PC-9 (cell line): ENCODE measurements at regions not wholly inside any gene's neighbourhood (a gene's known extent, or its start where the extent isn't known, plus 50 kb on each side); places are given as distances from the start of the nearest gene placed in this dataset.

Source experiments
- BruUV-seq: library from RNA; stranded (reverse); fragments of 400-500 nt; replicated peaks from 2 replicates; lab custom pipeline; 2021; lab: Mats Ljungman, UMichigan
- CTCF ChIA-PET: fragments of 300-600 bp; sonication (Branson Sonifier 250); formaldehyde crosslinking; loops from one replicate; lab custom pipeline; 2022; ENCODE audit warnings: antibody characterized with exemption; lab: Charles Lee
- POLR2A ChIA-PET: fragments of 300-600 bp; sonication (Branson Sonifier 250); formaldehyde crosslinking; loops from one replicate; lab custom pipeline; 2022; ENCODE audit warnings: antibody characterized with exemption; ENCODE audit not compliant: unreplicated experiment; lab: Charles Lee
- DNase-seq, 2 experiments: peaks; one replicate each; pipeline versions ENCODE4 v3.0.0 to v3.0.0-alpha.2; 2015 to 2022; ENCODE audit warnings: mixed read lengths in 1 of 2
- H2AFZ ChIP-seq: fragments of 200-600 bp; sonication (generic); 2 replicates; pipeline ENCODE4 v1.8.1; 2017; ENCODE audit warnings: antibody characterized with exemption
- H3F3A ChIP-seq: fragments of 200-600 bp; sonication (generic); 2 replicates; pipeline ENCODE4 v1.8.1; 2017; ENCODE audit warnings: antibody characterized with exemption, mild to moderate bottlenecking, low read depth; ENCODE audit not compliant: insufficient read depth
- H3K27ac ChIP-seq: fragments of 200-600 bp; sonication (generic); 2 replicates; pipeline ENCODE4 v1.6.1; 2016; ENCODE audit warnings: mixed run types
- H3K27me3 ChIP-seq: fragments of 200-600 bp; sonication (generic); 2 replicates; pipeline ENCODE4 v1.6.1; 2016; ENCODE audit warnings: low read depth, mixed run types; ENCODE audit not compliant: insufficient read depth
- H3K36me3 ChIP-seq: fragments of 200-600 bp; sonication (generic); 2 replicates; pipeline ENCODE4 v1.6.1; 2016; ENCODE audit warnings: low read depth, mixed run types
- H3K4me1 ChIP-seq: fragments of 200-600 bp; sonication (generic); replicated peaks from 2 replicates; pipeline ENCODE4 v1.6.1; 2016; ENCODE audit warnings: mixed run types; ENCODE audit not compliant: insufficient read depth
- H3K4me2 ChIP-seq: fragments of 200-600 bp; sonication (generic); 2 replicates; pipeline ENCODE4 v1.6.1; 2017; ENCODE audit warnings: mixed run types
- H3K4me3 ChIP-seq: fragments of 200-600 bp; sonication (generic); 2 replicates; pipeline ENCODE4 v1.6.1; 2016; ENCODE audit warnings: mixed run types
- H3K79me2 ChIP-seq: fragments of 200-600 bp; sonication (generic); 2 replicates; pipeline ENCODE4 v1.6.1; 2017; ENCODE audit warnings: low read depth, mixed run types
- H3K9me2 ChIP-seq: fragments of 200-600 bp; sonication (generic); 2 replicates; pipeline ENCODE4 v1.8.1; 2017; ENCODE audit warnings: mild to moderate bottlenecking; ENCODE audit not compliant: insufficient read depth
- H3K9me3 ChIP-seq: fragments of 200-600 bp; sonication (generic); 2 replicates; pipeline ENCODE4 v1.8.1; 2016; ENCODE audit warnings: low read depth; ENCODE audit not compliant: insufficient read depth
- H4K20me1 ChIP-seq: fragments of 200-600 bp; sonication (generic); 2 replicates; pipeline ENCODE4 v1.8.1; 2017; ENCODE audit not compliant: insufficient read depth
- CTCF ChIP-seq: fragments of 200-600 bp; sonication (generic); conservative IDR thresholded peaks from 2 replicates; pipeline ENCODE4 v1.6.1; 2017; ENCODE audit warnings: mixed run types, antibody characterized with exemption, mild to moderate bottlenecking, moderate library complexity
- EZH2 ChIP-seq: fragments of 200-600 bp; sonication (generic); IDR thresholded peaks from 2 replicates; pipeline ENCODE4 v1.8.0; 2017; ENCODE audit warnings: antibody characterized with exemption, low read depth
- intact Hi-C: fragments of 100-400 bp; cut with micrococcal nuclease; formaldehyde crosslinking; loops from one replicate; pipeline ENCODE4 v1.10.0; 2022; ENCODE audit not compliant: unreplicated experiment

GRCh38 chr9:19940811-19941535 lies 152.1 kb upstream of the SLC24A2 start:
- no peak for DNase-seq
- no peak overlapping the region for H3K27ac ChIP-seq
- no peaks in the 10 kb centered on the region for H3K4me1 ChIP-seq
- H3K79me2 ChIP-seq: no peaks in the 10 kb centered on the region
- no peaks in the 10 kb centered on the region for H3K27me3 ChIP-seq
- H2AFZ ChIP-seq: no peak overlapping the region
- intact Hi-C loops: no loop called here
- TF ChIP-seq CTCF: no peak
- TF ChIP-seq EZH2: no peak
- ChIA-PET POLR2A (no interaction called here), CTCF (no interaction called here)
- no peaks in the 10 kb centered on the region for H3K36me3 ChIP-seq
- no peaks in the 10 kb centered on the region for H3K9me3 ChIP-seq
- no peak overlapping the region for H3K4me2 ChIP-seq
- H3K4me3 ChIP-seq: no peak overlapping the region
- H4K20me1 ChIP-seq: no peaks in the 10 kb centered on the region
- no peaks in the 10 kb centered on the region for H3F3A ChIP-seq
- no TSS peak for BruUV-seq
- H3K9me2 ChIP-seq: no peaks in the 10 kb centered on the region

GRCh38 chr9:19939734-19940278 lies 151.0 kb upstream of the SLC24A2 start:
- no peak overlapping the region for H3K27ac ChIP-seq
- H3K79me2 ChIP-seq: no peaks in the 10 kb centered on the region
- H3K27me3 ChIP-seq: no peaks in the 10 kb centered on the region
- DNase-seq: no peak
- ChIA-PET POLR2A (interaction anchor here (0.6 kb wide), 1 partner anchor 307 kb away, joined by 3 read pairs; no protein-coding TSS in a partner anchor), CTCF (no interaction called here)
- no peak overlapping the region for H2AFZ ChIP-seq
- TF ChIP-seq CTCF: no peak
- no peak for TF ChIP-seq EZH2
- H3K4me1 ChIP-seq: no peaks in the 10 kb centered on the region
- H3K4me3 ChIP-seq: no peak overlapping the region
- no TSS peak for BruUV-seq
- intact Hi-C loops: no loop called here
- H3K9me3 ChIP-seq: no peaks in the 10 kb centered on the region
- H4K20me1 ChIP-seq: no peaks in the 10 kb centered on the region
- no peaks in the 10 kb centered on the region for H3K9me2 ChIP-seq
- H3K4me2 ChIP-seq: no peak overlapping the region
- H3K36me3 ChIP-seq: no peaks in the 10 kb centered on the region
- H3F3A ChIP-seq: no peaks in the 10 kb centered on the region

- intact Hi-C loops: no loop called here
- BruUV-seq: no TSS peak
- no peaks in the 10 kb centered on the region for H3K9me2 ChIP-seq
- H3K4me1 ChIP-seq: no peaks in the 10 kb centered on the region
- H3F3A ChIP-seq: no peaks in the 10 kb centered on the region
- H3K27ac ChIP-seq: no peak overlapping the region
- H3K36me3 ChIP-seq: no peaks in the 10 kb centered on the region
- no peaks in the 10 kb centered on the region for H3K9me3 ChIP-seq
- no peaks in the 10 kb centered on the region for H4K20me1 ChIP-seq
- POLR2A ChIA-PET: interaction anchor here (0.6 kb wide), 1 partner anchor 306 kb away, joined by 3 read pairs; no protein-coding TSS in a partner anchor
- CTCF ChIA-PET: no interaction called here
- no peak for TF ChIP-seq EZH2
- TF ChIP-seq CTCF: no peak
- no peaks in the 10 kb centered on the region for H3K79me2 ChIP-seq
- no peak overlapping the region for H2AFZ ChIP-seq
- no peaks in the 10 kb centered on the region for H3K27me3 ChIP-seq
- H3K4me3 ChIP-seq: no peak overlapping the region
- H3K4me2 ChIP-seq: no peak overlapping the region
- DNase-seq: no peak
Observed at GRCh38 chr9:19938990-19939733, 150.3 kb upstream of the SLC24A2 start.
